ENCODE measurements at regions not wholly inside any gene's neighbourhood (a gene's known extent, or its start where the extent isn't known, plus 50 kb on each side); places are given as distances from the start of the nearest gene placed in this dataset.
"Not testable (repeated sequence)": the region's sequence is repeated elsewhere in the genome, so short reads cannot be mapped to it uniquely, and the experiment has no call there.

DNA sequence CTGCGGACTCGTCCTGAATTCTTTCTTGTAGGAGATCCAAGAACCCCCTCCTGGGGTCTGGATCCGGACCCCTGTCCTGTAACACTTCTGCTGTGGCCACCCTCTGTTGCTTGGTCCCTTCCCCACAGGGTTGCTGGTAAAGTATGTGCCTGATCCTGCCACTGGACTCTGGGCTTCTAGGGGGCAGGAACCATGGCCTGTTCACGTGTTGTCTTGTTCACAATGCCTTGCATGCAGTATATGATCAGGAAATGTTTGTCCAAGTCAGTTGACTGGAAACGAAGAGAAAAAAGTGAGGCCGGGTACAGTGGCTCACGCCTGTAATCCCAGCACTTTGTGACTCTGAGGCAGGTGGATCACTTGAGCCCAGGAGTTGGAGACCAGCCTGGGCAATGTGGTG is 139.3 kb upstream of the ALDH1B1 start:
- DNase-seq = no peak

DNA sequence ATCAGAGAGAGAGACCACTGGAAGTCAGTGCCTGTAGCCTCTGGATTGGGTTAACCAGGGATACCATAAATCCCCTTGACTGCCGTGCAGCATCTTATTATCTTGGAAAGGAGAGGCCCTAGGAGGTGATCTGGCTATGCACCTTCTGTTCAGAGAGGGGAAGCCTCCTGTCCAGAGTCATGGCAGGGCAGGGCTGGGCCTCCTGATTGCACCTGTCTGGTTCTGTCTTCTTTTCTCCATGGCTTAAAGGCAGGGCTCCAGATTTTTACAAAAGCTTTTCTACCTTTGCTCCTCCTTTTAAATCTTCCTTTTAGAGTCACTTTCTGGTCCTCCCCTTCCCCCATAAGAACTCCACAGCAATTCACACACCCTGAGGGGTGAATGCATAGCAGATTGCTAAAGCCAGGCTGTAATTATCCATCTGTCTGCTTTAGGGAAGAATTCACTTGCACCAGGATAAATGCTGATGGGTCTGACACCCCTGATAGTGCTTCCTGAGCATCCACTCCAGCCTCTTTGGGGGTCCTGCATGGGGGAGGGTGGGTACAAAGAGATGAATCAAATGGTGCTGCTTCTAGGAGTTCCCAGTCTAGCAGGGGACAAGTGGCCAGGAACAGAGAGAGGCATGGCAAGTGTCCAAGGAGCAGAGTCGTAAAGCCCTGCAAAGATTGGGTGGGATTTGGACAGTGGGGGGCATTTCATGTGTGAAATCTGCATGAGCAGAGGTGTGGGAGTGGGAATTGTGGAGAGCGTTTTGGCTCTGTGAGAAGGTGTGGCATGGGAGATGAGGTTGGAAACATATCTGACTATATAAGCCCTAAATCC is 141.3 kb upstream of the ALDH1B1 start:
- no peak for DNase-seq

DNA sequence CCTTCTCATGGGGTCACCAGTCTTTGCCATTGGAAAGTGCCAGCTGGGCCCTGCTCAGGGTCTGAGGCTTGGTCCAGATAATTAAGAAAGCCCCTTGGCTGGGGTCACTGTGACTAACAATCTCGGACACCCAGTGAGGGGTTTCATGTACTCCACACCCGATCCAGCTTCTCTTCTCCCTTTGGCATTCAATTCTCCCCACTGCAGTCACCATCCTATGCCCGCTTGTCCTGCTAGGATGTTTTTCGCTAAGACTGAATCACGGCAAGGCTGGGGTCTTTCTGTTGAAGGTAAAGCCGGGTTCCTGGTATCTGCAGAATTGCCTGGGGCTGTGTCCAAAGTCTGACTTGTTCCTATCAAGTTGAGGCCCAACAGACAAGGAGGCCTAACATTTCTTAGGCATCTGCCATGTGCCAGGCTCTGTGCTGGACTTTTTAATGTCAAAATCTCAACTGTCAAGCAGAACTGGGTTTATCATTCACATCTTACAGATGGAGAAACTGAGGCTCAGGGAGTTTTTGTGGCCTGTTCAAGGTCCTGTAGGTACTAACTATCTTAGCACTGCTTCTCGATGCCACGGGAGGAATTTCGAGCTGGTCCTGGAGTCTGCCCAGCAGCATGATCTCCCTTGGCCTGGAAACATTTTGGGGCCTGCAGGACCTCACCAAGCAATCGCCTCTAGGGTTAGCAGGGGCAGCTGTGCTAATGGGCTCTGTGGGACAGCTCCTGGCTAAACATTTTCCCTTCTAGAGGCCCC is 142.0 kb upstream of the ALDH1B1 start:
- no peak for DNase-seq

DNA sequence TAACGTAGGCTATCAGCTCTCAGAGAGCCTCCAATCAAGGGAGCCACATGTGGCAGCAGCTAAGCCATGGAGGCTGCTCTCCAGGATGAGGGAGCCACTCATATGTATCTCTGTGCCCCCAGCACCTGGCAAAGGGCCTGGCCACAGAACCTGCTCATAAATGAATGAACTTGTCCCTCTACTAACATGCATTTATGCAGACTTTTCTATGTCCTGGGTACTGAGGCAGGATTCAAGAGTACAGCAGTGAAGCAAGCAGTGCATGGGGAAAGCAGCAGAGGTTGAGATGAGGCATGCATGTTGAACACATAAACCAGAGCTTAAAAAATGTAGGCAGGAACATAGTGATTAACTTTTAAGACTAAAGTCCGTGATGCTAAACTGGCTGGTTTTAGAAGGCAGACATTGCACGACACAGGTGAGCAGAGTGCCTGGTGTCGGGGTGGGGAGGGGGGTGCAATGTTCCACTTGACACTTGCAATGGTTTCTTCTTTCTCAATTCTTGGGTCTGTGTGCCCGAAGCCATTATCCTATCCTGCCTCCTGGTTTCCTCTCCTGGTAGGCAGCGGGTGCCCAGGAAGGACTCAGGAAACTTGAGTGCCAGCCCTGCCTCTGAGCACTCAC is 142.8 kb upstream of the ALDH1B1 start:
- no peak for DNase-seq

DNA sequence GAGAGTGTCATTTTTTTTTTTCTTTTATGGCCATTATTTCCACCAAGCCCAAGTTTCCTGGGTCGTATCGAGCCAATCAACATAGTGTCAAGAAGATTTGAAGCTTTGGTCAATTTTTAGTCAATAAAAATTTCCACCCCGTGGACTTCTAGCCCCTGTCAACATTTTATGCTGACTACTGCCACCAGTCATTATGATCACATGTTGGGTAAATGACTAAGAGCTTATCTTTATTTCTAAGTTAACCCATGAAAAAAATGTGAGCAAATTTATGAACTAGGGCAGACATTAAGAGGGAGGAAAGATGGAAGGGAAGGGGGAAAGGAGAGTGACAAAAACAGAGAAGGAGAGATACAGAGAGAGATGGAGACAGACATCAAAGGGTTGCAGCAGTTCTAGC is 143.5 kb upstream of the ALDH1B1 start:
- no peak for DNase-seq

DNA sequence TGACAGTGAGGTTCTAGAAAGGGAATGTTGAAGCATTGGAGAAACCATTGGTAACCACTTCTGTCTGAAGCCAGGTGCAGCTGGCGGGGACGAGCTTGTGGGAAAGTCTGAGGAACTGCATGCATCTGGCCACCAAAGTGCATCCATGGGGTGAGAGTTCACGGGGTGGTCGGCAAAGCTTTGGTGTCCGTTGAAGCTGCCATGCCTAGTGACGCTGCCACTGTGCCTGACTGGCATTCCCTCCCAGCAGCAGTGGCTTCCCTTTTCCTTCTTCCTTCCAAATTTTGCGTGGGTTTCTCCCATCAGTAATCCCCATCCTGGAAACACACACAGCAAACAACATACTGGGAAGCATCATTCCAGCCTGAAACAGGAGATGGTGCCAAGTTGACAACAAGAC is 145.7 kb upstream of the ALDH1B1 start:
- no peak for DNase-seq

DNA sequence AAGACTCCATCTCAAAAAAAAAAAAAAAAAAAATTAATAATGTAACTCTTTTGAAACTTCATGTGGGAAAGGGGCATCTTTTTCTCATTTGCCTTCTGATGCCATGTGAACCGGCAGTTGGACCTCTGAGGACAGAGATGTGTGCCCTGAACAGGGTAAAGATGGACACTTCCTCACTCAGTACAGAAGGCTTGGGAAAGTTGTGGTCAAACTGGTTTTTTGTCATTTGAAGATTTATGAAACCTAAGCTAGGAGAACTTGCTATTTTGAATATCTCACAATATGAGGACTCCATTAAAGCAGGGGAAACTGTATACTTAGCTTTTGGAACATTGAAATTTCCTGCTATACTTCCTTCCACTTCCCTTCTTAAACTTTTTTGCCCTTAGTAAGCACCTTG is 147.5 kb upstream of the ALDH1B1 start:
- DNase-seq = no peak

DNA sequence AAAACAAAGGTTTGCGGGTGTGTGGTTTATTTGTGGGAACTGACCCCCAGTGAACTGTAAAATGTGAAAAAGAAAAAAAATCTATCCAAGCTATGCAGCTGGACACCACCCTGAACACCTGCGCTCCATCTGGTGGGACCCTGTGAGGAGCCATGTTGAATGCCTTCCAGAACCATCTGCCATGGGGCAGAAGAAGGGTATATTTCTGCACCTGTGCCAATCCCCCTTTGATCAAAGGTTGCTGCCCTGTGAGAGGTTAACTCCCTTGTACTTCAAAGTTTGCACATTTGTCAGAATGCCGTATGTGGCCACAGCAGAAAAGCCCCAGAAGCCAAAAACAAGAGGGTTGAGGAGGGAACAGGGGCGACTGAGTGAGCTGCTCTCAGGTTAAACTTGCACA is 148.5 kb upstream of the ALDH1B1 start:
- no peak for DNase-seq

DNA sequence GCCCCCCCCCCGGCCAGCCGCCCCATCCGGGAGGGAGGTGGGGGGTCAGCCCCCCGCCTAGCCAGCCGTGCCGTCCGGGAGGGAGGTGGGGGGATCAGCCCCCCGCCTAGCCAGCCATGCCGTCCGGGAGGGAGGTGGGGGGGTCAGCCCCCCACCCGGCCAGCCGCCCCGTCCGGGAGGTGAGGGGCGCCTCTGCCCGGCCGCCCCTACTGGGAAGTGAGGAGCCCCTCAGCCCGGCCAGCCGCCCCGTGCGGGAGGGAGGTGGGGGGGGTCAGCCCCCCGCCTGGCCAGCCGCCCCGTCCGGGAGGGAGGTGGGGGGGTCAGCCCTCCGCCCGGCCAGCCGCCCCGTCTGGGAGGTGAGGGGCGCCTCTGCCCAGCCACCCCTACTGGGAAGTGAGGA is 150.4 kb upstream of the ALDH1B1 start:
- not testable (repeated sequence) for DNase-seq

DNA sequence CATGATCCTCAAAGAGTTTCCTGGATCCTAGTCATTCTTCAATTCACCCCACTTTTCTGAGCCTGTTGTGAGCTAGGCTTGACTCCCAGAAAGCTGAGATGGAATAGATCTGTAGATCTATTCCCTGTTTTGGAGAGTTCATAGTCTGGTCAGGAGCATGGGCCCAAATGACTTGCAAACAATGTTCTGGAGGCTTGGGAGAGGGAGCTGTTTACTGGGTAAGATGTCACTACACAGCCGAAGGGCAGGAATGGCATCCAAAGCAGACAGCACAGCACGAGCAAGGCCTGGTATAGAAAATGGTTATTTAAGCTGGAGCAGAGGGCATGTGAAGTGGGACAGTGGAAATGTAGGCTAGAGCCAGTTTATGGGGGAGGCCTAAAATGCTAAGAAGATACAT is 152.5 kb upstream of the ALDH1B1 start:
- no peak for DNase-seq

DNA sequence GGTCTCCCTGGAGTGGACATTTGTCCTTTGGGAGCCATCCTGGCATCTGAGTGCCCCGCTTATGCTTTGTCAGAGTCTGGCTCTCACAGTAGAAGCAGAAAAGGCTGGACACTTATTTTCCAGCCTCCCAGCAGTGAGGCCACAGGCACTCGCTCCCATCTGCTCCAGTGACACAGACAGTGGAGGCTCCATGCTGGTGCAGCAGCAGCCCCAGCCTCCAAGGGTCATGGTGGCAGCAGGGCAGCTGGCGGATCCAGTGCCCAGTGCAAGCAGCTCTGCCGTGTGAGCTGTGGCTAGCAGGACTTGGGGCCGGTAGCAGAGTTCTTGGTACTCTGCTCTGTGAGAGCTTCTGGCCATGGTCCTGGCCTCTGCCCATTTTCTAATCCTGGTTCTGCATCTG is 157.3 kb upstream of the ALDH1B1 start:
- no peak for DNase-seq

DNA sequence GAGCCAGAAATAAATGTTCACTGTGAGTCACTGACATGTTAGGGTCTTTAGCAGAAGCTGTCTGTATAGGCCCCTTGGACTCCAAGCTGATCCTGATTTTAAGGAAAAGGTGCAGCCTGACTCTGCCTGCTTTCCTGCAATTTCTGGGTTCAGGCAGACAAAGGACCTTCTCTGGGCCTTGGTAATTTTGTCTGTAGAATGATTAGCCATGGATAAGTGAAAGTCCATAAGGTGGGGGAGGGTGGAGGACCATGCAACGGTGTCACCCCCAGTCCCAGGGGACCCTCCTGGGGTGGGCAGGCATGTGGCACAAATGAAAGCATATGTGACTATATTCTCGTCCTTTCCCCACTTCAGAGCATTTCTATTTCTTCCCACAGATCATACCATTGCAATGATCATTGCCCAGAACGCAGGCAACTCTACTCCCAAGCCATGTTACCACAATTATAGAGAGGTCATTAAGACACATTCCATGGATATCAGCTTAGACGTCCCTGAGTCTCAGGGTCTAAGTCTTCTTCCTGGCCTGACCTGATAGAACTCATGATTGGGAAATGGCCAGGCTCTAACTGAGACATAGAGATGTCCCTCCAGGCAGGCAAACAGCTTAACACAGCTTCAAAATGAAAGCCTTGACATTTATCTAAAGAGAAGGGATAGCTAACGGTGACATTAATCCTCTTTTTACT is 157.9 kb upstream of the ALDH1B1 start:
- no peak for DNase-seq

DNA sequence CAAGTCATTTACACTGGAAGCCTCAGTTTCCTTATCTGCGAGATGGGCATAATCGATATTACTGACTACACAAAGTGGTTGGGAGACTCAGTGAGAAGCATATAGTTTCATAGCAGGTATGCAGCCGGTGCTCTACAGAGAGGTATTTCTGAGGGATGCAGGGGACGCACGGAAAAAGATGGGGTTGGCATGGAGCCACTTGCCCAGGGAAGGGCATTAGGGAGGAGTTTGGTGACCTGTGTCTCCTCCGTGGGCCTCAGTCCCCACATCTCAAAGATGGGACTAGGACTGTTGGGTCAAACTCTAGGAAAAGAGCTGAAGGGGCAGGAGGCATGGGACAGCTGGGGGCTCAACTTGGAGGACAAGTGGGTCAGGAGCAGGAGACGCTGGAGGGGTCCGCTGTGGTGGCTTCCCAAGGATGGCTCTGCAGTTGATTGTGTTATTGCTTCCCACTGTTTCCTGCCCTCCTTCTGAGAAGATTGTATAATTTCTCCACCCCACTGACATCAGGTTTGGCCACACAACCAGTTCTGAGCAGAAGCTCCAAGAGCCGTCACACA is 158.6 kb upstream of the ALDH1B1 start:
- DNase-seq = no peak

DNA sequence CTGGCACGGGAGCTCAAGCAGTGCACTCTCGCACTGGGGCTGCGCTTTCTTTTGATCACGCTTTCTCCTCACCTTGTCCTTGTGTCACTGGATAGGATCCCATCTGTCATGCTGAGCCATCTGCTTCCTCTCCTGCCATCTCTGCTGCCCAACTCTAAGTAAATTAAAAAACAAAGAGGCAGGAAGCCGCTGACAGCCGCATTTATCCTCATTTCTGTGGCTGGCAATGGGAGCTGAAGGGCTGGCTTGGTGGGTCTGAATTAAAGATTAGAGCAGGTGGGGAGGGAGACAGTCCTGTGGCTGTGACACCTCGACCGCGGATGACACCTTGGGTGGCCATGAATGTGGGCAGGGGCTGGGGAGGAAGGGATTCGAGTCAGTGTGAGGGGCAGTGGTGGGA is 159.2 kb upstream of the ALDH1B1 start:
- DNase-seq = peak; percentile 6

DNA sequence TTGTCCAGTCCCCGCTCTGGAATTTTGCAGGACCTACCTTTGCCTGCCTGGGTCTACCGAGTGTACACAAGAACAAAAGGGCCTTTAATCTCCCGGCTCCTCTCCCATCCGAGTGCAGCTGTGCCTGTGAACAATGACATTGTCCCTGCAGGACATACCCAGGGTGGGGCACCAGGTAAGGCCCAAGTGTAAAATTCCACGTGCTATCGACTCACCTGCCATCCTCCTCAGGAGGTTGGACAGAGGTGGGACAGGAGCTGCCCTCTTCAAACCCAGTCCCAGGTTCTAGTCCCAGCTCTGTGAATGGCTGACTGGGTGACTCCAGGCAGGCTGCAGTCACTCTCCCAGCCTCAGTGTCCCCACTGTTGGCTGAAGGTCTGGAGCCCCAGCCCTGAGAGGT is 159.6 kb upstream of the ALDH1B1 start:
- no peak for DNase-seq

DNA sequence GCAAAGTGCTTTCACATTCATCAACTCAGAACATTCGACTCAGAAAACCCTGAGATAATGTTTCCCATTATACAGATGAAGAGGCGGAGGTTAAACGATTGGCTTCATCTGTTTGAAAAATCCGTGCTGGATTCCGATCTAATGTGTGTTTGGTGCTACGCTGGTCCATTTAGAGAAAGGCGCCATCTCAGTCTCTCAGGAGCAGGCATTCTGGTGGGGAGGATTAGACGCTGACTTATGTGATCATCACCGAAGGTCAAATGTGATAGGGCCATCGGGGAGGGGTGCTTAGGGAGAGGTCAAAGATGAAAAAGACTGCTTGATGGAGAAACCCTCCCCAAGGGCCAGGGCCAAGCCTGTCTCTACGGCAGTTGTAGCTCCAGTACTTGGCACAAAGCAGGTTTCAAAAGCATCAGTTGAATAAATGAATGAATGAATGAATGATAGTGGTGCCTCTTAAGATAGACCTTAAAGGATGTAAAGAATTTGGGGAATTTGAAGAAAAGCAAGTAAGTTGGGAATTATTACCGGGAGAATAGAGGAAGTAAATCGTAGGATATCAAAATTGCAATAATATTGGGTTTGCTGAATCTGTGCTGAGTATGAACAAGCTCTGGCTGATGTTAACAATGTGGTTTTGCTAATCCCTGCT is 160.6 kb upstream of the SHB start:
- no peak for DNase-seq

DNA sequence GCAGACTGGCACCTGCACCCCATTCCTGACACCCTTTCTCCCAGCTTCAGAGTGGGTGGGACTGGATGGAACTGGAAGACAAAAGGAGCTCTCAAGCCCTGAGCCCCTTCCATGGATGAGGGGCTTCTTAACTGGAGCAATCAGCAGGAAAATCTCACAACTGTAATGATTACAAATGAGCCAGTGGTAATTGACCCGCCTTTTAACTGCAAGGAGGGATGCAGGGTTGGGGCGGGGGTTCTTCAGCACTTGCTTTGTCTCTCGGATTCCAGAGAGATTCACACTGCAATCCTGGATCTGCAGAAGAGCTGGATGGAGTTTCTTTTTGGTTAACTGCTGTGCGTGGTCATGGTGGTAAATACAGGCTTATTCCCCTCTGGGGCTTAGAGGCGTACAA is 160.1 kb upstream of the SHB start:
- DNase-seq = no peak

DNA sequence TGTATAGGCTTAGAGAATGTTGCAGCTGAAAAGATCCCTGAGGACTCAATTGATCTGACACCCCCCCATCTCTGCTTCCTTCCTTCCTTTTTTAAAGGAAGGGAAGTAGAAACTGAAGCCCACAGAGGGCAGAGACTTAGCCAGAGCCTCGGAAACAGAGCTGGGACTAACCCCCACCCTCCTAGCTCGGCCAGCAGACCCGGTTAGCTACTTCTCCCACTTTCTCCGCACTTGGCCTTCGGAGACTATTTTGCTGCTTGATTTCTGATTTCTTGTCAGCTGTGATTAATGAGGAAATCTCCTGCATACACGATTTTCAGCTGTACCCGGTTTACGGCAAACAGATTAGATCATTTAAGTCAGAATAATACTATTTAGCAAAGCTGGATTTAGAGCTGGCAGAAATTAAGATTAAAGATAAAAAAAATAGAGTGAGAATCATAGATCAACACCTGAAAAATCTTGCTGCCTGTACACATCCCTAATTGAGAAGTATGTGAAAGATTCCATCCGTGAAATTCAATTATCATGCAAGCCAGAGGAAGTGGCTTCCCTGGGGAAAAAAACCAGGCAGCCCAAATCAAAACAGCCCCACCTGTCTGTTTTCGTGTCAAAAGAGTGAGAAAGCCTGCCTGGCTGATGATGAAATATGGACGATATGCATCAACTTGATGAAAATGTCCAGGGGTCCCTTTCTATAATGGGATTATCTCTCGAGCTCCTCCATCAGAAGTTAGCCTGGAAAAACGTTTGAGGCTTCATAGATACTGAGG is 159.5 kb upstream of the SHB start:
- no peak for DNase-seq

DNA sequence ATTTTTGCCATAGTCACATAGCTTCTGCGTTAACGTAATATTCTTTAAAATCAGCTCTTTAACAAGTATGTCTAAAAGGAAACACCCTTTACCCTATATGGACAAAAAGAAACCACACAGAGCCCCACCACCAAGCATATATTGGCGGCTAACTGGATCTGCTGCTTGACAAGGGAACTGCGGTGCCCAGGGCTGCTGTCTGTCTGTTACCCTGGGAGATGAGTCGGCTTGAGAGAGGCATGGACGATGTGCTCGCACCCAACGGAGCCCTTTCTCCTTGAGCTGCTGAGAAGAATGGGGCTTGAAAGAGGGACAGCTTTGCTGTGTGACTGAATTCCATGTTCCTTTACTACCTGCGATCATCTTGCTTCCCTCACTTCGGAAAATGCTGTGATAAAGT is 158.6 kb upstream of the SHB start:
- peak; percentile 66 for DNase-seq

DNA sequence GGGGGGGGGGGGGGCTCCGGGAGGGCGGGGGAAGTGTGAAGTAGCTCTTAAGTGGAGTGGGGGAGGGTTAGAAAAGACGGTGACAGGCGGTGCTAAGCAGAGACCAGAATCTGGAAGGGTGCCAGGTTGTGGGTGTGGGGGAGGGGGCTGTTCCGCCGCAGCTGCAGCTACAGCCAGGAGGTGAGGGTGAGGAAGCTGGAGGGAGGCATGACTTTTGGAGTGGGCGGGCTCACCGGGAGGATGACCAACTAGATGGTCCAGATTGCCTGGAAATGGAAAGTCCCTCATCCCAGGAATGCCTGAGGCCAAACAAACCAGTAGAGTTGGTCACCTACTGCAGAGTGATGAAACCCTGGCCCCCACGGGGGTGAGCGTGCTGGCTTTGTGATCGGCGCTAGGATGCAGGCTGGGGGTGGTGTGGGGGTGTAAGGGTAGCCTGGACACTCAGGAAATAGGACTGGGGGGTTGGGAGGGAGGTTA is 158.1 kb upstream of the SHB start:
- peak; percentile 89 for DNase-seq

DNA sequence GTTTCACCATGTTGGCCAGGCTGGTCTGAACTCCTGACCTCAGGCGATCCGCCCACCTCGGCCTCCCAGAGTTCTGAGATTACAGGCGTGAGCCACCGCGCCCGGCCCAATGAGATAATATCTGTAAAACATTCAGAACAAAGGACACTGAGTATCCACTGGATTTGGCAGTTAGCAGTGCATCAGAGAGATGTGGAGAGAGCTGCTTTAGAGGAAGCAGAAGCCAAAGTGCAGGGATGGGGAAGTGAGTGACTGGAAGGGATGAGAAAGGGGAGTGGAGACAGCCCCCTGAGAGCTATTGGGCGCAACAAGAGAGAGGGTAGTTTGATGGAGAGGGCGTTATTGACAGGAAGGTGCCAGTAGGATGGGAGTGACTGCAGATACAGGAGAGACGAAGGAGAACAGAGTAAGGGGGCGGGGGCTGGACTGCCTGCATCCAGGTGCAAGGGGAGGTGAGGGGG is 157.5 kb upstream of the SHB start:
- DNase-seq = peak; percentile 89

DNA sequence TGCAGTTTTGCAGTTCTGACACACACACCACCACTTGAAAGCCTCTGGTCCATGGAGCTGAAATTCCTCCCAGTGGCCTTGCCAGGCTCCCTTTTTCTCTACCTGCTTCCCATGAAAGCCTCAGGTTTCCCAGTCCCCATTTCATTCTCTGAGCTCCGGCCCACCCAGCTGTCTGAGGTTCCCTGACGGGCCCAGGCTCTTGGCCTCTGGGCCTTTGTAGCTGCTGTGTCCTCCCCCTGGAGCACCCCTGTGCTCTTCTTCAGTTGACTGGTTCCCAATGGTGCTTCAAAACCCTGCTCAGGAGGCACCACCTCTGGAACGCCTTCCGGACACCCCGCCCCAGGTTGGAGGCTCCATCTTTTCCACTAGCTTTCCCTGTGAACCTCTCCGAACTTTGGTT is 155.9 kb upstream of the SHB start:
- DNase-seq = no peak
